Left ventricle myocardium inferior (tissue), 1 donor: ENCODE measurements at regions not wholly inside any gene's neighbourhood (a gene's known extent, or its start where the extent isn't known, plus 50 kb on each side); places are given as distances from the start of the nearest gene placed in this dataset.

ENCODE experiments used
- DNase-seq: peaks from one replicate; pipeline ENCODE4 v3.0.0-alpha.2; 2020
- H3K27ac ChIP-seq: fragments of 200-600 bp; replicated peaks from 2 replicates; pipeline ENCODE4 v1.8.0; 2021
- H3K27me3 ChIP-seq: fragments of 200-600 bp; 2 replicates; pipeline ENCODE4 v1.8.0; 2021; ENCODE audit warnings: low read depth
- H3K36me3 ChIP-seq: fragments of 200-600 bp; 2 replicates; pipeline ENCODE4 v1.8.0; 2021
- H3K4me1 ChIP-seq: fragments of 200-600 bp; 2 replicates; pipeline ENCODE4 v1.8.0; 2021
- H3K4me3 ChIP-seq: fragments of 200-600 bp; 2 replicates; pipeline ENCODE4 v1.8.0; 2021; ENCODE audit warnings: mild to moderate bottlenecking, moderate library complexity
- H3K9me3 ChIP-seq: fragments of 200-600 bp; replicated peaks from 2 replicates; pipeline ENCODE4 v1.8.0; 2021
- intact Hi-C: fragments of 100-400 bp; cut with micrococcal nuclease; formaldehyde crosslinking; loops from one replicate; pipeline ENCODE4 v1.11.0; 2022
- TF ChIP-seq, protein P1 (sequence below): fragments of 200-600 bp; IDR thresholded peaks from 2 replicates; pipeline ENCODE4 v1.8.0; 2021; ENCODE audit warnings: antibody characterized with exemption, mild to moderate bottlenecking, borderline replicate concordance
- donor health status: DM: no; HTN: yes; CAD: no; lungs with severe emphysema.

DNA sequence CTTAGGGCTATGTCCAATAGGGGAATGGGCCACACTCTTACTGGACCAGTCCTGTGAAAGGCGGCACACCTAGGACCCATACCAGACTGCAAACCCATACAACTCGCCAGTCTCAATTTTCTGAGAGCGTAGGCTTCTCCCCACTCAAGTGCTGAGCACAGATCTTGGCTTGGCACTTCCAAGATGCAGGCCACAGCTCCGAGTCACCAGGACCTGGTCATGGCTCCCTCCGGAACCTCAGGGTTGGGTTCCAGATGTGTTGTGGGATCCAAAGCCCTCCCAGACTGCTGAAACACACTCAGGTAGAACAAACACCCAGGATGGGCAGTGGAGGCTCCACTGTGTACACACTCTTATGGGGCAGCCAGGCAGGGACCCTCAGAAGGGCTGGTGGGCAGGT lies 103.3 kb downstream of the TMEM144 start:
- H3K36me3 ChIP-seq = no peaks in the 10 kb centered on the region
- no peaks in the 10 kb centered on the region for H3K27me3 ChIP-seq
- no peak overlapping the region for H3K4me3 ChIP-seq
- H3K9me3 ChIP-seq = peaks cover 21% of the 10 kb centered on the region
- no peaks in the 10 kb centered on the region for H3K4me1 ChIP-seq
- H3K27ac ChIP-seq = no peak overlapping the region
- intact Hi-C loops = no loop called here
- TF ChIP-seq, protein P1, sequence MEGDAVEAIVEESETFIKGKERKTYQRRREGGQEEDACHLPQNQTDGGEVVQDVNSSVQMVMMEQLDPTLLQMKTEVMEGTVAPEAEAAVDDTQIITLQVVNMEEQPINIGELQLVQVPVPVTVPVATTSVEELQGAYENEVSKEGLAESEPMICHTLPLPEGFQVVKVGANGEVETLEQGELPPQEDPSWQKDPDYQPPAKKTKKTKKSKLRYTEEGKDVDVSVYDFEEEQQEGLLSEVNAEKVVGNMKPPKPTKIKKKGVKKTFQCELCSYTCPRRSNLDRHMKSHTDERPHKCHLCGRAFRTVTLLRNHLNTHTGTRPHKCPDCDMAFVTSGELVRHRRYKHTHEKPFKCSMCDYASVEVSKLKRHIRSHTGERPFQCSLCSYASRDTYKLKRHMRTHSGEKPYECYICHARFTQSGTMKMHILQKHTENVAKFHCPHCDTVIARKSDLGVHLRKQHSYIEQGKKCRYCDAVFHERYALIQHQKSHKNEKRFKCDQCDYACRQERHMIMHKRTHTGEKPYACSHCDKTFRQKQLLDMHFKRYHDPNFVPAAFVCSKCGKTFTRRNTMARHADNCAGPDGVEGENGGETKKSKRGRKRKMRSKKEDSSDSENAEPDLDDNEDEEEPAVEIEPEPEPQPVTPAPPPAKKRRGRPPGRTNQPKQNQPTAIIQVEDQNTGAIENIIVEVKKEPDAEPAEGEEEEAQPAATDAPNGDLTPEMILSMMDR = no peak
- no peak for DNase-seq

DNA sequence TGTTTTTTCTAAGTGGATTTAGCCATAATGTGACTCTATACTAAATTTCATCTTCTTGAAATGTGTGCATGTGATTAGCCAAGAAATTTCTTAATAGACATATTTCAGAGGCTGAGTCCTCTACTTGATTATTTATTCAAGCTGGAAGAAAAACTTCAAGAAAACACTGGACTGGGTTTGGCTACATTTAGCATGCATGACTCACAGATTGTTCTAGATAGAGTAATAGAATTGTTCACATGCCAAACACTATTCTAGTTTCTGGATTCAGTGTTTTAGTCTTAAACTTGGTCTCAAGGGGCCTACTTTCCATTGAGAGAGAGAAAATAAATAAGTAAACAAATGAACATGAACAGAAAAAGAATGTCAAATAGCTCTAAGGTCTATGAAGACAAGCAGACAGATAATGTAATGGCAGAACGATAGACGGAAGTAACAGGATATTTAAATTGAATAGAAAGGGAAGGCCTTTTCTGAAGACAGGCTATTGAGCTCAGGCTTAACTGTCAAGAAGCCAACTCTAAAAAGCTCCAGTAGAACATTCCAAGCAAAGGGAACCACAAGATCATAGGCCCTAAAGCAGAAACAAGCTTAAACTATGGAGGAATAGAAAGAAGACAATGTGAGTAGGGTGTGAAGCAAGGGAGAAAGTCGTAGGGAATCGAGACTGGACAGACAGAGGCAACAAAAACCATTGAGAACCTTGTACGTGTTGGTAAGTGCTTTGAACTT lies 104.6 kb downstream of the TMEM144 start:
- Histone ChIP-seq H3K9me3 (peaks cover 11% of the 10 kb centered on the region), H3K4me3 (no peak overlapping the region), H3K27ac (peak overlapping the region; percentile 57), H3K36me3 (no peaks in the 10 kb centered on the region), H3K4me1 (no peaks in the 10 kb centered on the region), H3K27me3 (no peaks in the 10 kb centered on the region)
- intact Hi-C loops = no loop called here
- TF ChIP-seq, protein P1 = no peak
- DNase-seq = no peak

DNA sequence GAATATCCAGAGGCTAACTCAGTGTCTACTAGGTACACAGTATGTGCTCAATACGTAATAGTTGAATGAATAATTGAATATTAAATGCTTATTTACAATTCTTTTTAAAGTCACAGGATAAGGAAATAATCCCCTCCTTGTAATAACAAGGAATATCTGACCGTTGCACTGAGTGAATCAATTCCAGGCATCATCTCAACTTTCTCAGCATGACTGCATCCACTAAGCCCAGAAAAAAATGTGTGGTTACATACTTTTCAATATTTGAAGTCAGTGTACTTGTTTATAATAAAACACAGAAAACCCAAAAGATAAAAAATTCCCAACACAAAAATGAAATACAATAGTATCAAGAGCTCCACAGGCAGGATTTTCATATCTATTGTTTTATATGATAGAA lies 105.4 kb downstream of the TMEM144 start:
- H3K36me3 ChIP-seq = no peaks in the 10 kb centered on the region
- H3K27ac ChIP-seq = peak overlapping the region; percentile 57
- H3K27me3 ChIP-seq = no peaks in the 10 kb centered on the region
- H3K4me1 ChIP-seq = no peaks in the 10 kb centered on the region
- H3K9me3 ChIP-seq = peaks cover 11% of the 10 kb centered on the region
- TF ChIP-seq, protein P1 = no peak
- no peak for DNase-seq
- no peak overlapping the region for H3K4me3 ChIP-seq
- intact Hi-C loops = no loop called here

GRCh38 chr4:158316264-158316663 lies 106.0 kb downstream of the TMEM144 start:
- no peak for DNase-seq
- TF ChIP-seq, protein P1 = no peak
- intact Hi-C loops = no loop called here

DNA sequence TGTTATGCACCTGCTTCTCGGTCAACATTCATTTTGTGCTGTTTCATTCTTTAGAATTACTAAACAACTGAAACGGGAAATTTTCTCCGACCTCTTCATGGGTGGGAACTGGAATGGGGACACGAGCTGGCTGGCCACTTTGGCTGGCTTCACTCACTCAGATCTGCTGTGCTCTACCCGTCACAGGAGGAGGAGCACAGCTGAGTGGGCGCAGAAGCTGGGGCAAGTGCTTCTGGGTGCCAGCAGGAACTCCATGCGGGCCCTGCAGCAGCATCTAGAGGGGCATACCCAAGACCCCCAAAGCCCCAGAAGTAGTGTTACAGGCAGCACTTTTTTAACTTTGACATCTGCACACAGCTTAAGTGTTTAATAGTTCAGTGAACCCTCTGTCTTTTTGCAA lies 109.6 kb downstream of the TMEM144 start:
- intact Hi-C loops = no loop called here
- Histone ChIP-seq H3K4me1 (no peaks in the 10 kb centered on the region), H3K27me3 (peaks cover 3% of the 10 kb centered on the region), H3K27ac (no peak overlapping the region), H3K36me3 (no peaks in the 10 kb centered on the region), H3K4me3 (no peak overlapping the region), H3K9me3 (no peaks in the 10 kb centered on the region)
- DNase-seq = no peak
- TF ChIP-seq, protein P1 = no peak

More at GRCh38 chr4:158316264-158316663, 106.0 kb downstream of the TMEM144 start:
- Histone ChIP-seq H3K27me3 (no peaks in the 10 kb centered on the region), H3K36me3 (no peaks in the 10 kb centered on the region), H3K9me3 (peaks cover 5% of the 10 kb centered on the region), H3K4me3 (no peak overlapping the region), H3K4me1 (no peaks in the 10 kb centered on the region), H3K27ac (no peak overlapping the region)
